HG03469 (cell line): ENCODE measurements at regions not wholly inside any gene's neighbourhood (a gene's known extent, or its start where the extent isn't known, plus 50 kb on each side); places are given as distances from the start of the nearest gene placed in this dataset.
"Not testable (repeated sequence)": the region's sequence is repeated elsewhere in the genome, so short reads cannot be mapped to it uniquely, and the experiment has no call there.

Experiments
- ATAC-seq: cut with Tn5 transposase; IDR thresholded peaks from one replicate; pipeline ENCODE4 v1.9.1; 2021; ENCODE audit warnings: mild to moderate bottlenecking, moderate library complexity, moderate number of reproducible peaks; ENCODE audit not compliant: unreplicated experiment

DNA sequence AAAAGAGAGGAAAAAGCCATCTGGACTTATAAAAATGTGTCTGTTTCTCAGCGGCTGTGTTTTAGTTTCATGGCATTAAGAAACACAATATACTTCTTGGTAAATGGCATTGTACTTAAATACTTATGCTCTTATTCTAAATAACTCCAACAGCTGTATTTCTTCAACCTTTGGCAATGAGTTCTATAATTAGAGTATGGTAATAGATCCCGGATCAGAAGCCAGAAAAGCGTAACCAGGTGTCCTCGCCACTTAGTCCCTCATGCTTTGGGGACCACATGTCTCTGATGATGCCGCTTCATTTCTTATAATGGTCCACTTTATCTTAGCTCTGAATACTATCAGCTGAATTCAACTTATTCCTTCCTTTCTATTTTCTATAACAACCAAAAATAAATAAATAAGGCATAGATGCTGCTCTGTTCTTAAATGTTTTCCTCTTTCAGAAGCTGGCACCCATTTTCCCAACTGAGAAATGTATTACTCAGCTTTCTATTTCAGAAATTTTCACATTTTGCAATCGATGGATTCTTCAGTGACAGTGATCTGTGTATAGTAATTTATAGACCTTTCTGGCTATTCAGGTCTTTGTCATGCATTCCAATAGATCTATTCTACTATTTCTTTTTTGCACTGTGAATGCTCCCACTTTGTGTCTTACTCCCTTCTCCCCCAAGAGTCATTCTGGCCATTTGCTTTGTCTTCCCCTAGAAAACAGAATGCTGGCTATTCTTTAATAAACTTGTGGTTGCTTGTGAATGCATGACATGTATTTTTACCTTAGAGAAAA is 87.6 kb upstream of the KBTBD8 start:
- no peak for ATAC-seq

DNA sequence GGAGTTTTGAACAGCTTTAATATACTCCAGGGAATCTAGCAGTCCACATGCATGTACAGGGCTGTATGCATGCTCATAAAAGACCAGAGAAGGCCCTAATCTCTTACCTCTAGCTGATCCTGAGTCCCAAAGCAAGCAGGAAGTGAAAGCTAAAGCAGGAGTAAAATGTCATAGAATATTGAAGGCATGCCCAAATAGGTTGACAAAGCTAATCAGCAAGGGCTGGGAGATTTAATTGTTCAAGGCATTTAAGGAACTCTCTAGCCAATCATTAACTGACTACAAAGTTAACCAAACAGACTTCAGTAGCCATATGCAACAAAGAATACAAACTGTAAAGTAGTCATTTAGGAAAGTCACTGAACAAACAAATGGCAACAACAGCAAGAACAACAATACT is 85.8 kb upstream of the KBTBD8 start:
- no peak for ATAC-seq

DNA sequence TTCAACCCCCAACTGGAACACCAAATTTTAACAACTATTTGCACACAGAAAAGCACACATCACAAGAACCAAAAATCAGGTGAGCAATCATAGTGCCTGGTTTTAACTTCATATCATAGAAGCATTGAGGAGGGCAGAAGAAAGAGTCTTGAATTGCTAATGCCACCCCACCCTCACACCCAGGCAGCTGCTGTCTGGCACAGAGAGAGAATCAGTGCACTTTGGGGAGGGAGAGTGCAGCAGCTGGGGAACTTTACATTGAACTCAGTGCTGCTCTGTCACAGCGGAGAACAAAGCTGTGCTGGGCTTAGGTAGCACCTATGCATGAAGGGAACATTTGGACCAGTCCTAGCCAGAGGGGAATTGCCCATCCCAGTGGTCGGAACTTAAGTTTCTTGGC is 76.0 kb upstream of the KBTBD8 start:
- no peak for ATAC-seq

DNA sequence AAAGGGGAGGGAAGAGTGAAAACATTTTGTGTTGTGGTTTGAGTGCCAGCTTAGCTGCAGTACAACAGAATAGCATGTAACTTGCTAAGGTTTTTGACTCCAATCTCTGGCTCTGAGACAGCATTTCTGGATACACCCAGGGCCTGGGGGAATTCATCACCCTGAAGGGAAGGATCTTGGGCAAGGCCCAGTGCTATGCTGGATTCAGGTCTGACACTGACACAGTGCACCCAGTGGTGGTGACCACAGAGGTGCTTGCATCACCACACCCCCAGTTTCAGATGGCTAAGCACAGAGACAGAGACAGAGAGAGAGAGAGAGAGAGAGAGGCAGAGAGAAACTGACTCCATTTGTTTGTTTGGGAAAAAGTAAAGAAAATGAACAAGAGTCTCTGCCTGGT is 74.1 kb upstream of the KBTBD8 start:
- no peak for ATAC-seq

DNA sequence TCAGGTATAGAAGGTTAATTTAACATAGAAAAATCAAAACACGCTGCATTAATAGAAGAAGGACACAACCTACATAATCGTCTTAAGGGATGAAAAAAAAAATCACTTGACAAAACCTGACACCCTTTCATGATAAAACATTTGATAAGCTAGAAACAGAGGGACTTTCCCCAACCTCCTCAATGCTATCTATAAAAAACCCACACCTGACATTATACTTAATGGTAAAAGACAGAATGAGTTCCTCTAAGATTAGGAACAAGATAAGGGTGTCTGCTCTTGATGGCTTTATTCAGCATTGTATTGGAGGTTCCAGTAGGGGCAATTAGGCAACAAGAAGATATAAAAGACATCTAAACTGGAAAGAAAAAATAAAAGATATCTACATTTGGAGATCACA is 69.9 kb upstream of the KBTBD8 start:
- no peak for ATAC-seq

DNA sequence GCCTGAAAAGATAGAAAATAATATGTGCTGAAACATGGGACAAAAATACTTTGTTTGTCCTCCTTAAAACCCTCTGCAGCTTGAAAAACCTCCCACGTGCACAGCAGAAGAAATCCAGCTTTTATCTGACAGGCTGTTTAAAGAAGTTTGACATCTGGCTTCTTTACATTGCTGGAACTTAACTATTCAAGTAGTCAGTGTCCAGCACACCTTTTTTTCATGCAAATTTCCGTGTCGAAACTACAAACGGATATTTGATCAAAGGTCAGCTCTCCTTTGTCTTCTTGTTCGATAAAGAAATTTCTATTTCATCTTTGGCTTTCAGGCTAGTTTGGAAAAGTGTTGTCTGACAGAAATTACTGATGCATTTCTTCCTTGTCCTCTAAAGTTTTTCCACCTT is 66.8 kb upstream of the KBTBD8 start:
- ATAC-seq: no peak

DNA sequence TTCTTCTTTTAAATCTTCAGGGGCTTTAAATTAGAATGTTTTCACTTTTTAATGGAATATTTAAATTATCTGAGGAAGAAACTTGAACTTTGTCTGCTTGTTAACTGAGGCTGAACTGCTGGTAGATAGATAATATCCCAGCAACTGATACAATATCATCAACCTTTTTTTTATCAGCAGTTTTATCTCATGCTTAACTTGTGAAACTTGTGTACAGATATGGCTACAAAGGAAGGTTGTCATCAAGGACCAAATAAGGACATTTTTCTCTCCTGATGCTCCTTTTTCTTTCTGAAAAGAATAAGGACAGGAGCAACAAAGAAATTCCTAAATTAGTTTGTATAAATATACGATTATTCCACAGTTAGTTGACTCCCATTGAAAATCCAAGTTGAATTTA is 66.4 kb upstream of the KBTBD8 start:
- ATAC-seq: no peak

DNA sequence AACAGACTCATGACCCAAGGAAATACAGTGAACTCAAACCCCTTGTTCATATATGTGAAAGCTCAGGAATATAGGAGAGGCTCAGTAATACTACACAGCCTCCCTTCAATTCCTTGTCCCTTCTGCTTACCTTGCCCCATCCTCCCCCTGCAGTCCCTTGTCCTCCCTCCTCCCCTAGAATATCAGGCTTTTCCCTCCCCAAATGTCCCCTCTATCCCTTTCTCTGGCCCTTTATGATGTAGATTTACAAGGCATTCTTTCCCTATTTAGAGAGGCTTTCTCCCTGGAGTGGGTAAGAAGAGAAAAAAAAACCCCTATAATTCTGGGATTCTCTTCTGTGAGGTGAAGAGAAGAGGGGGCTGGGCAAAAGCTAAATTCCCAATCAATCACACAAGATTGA is 64.9 kb upstream of the KBTBD8 start:
- ATAC-seq: no peak

DNA sequence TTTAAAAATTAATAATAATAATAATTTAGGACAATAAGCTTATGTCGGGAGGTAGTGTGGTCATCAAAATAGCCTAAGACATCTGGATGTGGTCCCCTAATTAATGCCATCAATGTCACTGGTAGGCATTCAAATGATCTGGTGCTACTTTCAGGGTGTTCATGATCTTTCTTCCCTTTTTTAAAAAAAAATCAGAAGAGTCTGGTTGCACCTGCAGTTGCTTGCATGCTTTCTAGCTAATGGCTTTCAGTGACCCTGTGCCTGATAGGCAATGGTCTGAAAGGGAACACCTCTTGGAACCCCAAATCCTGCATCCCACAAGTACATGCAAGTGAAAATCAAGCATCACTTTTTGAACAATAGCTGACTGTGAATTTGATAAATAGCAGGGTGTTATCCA is 64.1 kb upstream of the KBTBD8 start:
- no peak for ATAC-seq

DNA sequence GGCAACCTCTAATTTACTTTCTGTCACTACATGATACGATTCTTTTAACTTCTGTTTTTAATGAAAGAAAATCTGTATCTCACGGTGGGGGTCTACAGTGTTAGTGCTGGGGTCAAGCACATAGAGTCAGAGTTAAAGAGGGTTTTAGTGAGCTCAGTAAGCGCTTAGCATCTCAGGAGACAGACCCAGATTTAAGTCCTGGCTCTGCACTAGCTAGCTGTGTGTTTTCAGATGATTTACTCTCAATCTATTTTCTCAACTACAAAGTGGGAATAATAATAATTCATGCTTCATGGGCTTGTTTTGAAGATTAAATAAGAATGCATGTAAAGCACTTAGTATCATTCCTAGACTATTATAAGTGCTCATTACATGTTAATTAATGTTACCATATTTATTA is 63.4 kb upstream of the KBTBD8 start:
- ATAC-seq: no peak

DNA sequence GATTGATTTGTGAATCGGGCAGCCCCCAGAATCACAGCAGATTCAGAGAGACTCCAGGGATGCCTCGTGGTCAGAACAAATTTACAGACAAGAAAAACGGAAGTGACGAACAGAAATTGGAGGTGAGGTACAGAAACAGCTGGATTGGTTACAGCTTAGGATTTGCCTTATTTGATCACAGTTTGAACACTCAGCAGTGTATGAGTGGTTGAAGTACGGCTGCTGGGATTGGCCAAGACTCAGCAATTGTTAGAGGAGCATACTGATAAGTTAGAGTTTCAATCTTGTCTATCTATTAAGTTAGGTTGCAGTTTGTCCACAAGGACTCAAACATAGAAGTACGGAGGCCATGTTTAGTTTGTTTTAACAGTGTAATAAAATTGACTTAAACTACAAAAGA is 61.1 kb upstream of the KBTBD8 start:
- not testable (repeated sequence) for ATAC-seq

DNA sequence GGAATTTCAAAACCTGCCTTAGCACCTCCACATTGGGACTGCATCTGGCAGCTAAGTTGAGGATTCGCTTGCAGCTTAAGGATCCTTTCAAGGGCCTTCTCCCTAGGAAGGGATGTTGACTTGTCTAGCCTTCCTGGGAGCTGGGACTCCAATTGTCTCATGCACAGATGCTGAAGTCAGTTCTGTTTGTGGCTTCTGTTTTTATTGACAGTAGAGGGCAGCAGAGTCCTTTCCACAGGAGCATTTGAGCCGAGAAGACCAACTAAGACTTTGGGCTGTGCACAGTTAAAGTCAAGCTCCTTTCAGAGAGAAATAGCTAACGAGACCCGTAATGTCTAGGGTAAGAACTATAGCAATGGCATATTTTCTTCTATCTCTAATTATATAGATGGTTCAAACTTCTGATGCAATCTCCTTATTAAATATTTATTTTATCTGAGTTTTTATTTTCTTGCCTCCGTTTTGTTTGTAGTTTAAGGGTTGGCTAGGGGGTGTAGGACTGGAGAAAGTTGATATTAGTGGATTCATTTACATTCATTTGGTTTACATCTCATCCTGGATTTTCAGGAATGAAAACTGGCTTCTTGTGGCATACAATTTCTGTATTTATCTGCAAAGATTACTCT is 59.7 kb upstream of the KBTBD8 start:
- peak; percentile 73 for ATAC-seq

DNA sequence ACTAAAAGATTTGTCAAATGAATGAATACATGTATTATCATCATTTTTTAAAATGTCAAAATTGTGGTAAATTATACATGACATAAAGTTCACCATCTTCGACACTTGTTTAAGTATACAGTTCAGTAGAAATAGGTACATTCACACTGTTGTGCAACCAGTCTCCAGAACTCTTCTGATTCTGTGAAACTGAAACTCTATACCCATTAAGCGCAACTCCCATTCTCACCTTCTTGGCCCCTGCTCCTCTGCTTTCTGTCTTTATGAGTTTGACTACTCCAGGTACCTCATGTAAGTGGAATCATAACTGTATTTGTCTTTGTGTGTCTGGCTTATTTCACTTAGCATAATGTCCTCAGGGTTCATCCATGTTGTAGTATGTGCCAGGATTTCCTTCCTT is 50.1 kb upstream of the KBTBD8 start:
- no peak for ATAC-seq
